ENCODE measurements at regions not wholly inside any gene's neighbourhood (a gene's known extent, or its start where the extent isn't known, plus 50 kb on each side); places are given as distances from the start of the nearest gene placed in this dataset.

- TF ChIP-seq, protein P1, sequence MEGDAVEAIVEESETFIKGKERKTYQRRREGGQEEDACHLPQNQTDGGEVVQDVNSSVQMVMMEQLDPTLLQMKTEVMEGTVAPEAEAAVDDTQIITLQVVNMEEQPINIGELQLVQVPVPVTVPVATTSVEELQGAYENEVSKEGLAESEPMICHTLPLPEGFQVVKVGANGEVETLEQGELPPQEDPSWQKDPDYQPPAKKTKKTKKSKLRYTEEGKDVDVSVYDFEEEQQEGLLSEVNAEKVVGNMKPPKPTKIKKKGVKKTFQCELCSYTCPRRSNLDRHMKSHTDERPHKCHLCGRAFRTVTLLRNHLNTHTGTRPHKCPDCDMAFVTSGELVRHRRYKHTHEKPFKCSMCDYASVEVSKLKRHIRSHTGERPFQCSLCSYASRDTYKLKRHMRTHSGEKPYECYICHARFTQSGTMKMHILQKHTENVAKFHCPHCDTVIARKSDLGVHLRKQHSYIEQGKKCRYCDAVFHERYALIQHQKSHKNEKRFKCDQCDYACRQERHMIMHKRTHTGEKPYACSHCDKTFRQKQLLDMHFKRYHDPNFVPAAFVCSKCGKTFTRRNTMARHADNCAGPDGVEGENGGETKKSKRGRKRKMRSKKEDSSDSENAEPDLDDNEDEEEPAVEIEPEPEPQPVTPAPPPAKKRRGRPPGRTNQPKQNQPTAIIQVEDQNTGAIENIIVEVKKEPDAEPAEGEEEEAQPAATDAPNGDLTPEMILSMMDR (IDR thresholded peaks at IDR 0.05): no peak
- TF ChIP-seq POLR2A (IDR thresholded peaks at IDR 0.05): no peak
- H3K4me3 ChIP-seq (replicated peaks in 1 of 3): no peak overlapping the region
- no peaks in the 10 kb centered on the region for H3K27me3 ChIP-seq
- H3K27ac ChIP-seq: no peak overlapping the region
- WGBS, 2 donors: 79 to 82% methylated on average over 2 of the region's 2 CpGs
- H3K4me1 ChIP-seq: no peaks in the 10 kb centered on the region
- no peaks in the 10 kb centered on the region for H3K9me3 ChIP-seq
- DNase-seq: no peak
- H3K36me3 ChIP-seq: no peaks in the 10 kb centered on the region
- intact Hi-C loops (cut with DNase I): no loop called here
Observed at GRCh38 chr7:109235316-109235715, 665.6 kb downstream of the DNAJB9 start.

DNA sequence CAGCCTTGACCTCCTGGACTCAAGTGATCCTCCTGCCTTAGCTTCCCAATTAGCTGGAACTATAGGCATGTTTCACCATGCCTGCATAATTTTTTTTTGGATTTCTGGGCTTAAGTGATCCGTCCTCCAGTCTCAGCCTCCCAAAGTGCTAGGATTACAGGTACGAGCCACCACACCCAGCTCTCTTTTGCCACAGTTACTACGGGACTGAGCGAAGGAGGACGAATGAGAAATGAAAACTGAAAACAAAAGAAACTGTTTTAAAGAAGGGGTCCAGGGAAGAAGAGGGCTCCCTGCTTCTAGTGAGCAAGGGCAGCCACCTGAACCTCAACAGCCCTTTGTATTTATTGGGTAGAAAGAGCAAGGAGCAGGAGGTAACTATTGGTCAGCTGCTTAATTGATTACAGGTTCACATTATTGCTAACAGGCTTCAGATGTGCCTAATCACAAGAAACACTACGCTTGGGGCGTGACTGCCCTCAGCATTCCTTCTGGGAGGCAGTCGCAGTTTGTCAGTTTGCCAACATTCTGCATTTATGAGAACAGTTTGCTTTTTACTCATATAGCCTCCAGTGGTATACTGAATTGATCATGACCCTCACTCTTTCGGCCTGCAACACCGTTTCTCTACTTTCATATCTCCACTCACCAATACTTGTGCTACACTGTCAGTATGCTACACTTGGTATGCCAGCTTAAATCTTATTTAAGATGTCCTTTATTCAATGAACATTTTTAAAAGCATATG is 676.8 kb downstream of the DNAJB9 start:
- Histone ChIP-seq H3K9me3 (no peaks in the 10 kb centered on the region), H3K4me3 (replicated peaks in 1 of 3) (no peak overlapping the region), H3K4me1 (no peaks in the 10 kb centered on the region), H3K36me3 (no peaks in the 10 kb centered on the region), H3K27ac (no peak overlapping the region), H3K27me3 (no peaks in the 10 kb centered on the region)
- DNase-seq: no peak
- intact Hi-C loops (cut with DNase I): no loop called here
- TF ChIP-seq, protein P1 (IDR thresholded peaks at IDR 0.05): no peak
- no peak for TF ChIP-seq POLR2A (IDR thresholded peaks at IDR 0.05)
- 78 to 90% methylated on average over 10 of the region's 10 CpGs for WGBS, 2 donors

- DNase-seq: no peak
- intact Hi-C loops (cut with DNase I): no loop called here
- Histone ChIP-seq H3K27me3 (no peaks in the 10 kb centered on the region), H3K4me3 (replicated peaks in 1 of 3) (no peak overlapping the region), H3K36me3 (no peaks in the 10 kb centered on the region), H3K4me1 (no peaks in the 10 kb centered on the region), H3K9me3 (no peaks in the 10 kb centered on the region), H3K27ac (no peak overlapping the region)
- TF ChIP-seq POLR2A (IDR thresholded peaks at IDR 0.05): no peak
- TF ChIP-seq, protein P1 (IDR thresholded peaks at IDR 0.05): no peak
- 80 to 87% methylated on average over 3 of the region's 3 CpGs for WGBS, 2 donors
Observed at GRCh38 chr7:109256762-109257560, 687.3 kb downstream of the DNAJB9 start.

DNA sequence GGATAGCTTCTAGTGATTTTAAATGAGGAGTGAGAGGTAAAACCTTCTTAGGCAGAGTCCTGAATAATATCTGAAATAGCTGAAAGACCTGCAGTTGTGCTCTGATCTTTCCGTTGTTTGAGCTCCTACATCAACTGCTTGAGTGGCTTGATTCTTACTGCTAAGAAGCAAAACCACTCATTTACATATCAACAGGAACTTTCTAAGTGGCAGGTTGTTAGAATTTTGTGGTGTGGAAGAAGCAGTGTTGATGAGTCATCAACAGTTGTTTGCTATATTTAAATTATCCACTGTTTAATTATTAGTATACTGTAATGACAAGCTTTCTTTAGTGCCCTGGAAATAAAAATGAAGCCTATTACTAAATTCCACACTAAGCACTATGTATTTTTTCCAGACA is 689.5 kb downstream of the DNAJB9 start:
- Histone ChIP-seq H3K36me3 (no peaks in the 10 kb centered on the region), H3K9me3 (no peaks in the 10 kb centered on the region), H3K27me3 (no peaks in the 10 kb centered on the region), H3K4me3 (replicated peaks in 1 of 3) (no peak overlapping the region), H3K4me1 (no peaks in the 10 kb centered on the region), H3K27ac (no peak overlapping the region)
- WGBS, 2 donors: 40 to 52% methylated on average over 1 of the region's 1 CpG
- no peak for DNase-seq
- TF ChIP-seq, protein P1 (IDR thresholded peaks at IDR 0.05): no peak
- no peak for TF ChIP-seq POLR2A (IDR thresholded peaks at IDR 0.05)
- intact Hi-C loops (cut with DNase I): no loop called here

DNA sequence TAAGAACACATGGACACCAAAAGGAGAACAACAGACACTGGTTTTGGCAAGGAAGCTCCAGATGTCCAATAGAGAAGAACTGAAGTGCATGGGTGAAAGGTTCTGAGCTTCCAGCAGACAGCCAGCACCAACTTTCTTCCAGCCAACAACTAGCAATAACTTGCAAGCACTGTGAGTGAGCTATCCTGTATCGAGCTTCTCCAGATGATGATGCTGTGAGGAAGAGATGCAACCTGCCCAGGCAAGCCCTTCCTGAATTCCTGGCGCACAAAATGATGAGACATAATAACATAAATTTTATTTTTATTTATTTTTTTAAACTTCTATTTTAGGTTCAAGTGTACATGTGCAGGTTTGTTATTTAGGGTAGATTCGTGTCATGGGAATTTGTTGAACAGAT is 692.1 kb downstream of the DNAJB9 start:
- no peak for TF ChIP-seq POLR2A (IDR thresholded peaks at IDR 0.05)
- TF ChIP-seq, protein P1 (IDR thresholded peaks at IDR 0.05): no peak
- Histone ChIP-seq H3K27me3 (no peaks in the 10 kb centered on the region), H3K36me3 (no peaks in the 10 kb centered on the region), H3K4me1 (no peaks in the 10 kb centered on the region), H3K4me3 (replicated peaks in 1 of 3) (no peak overlapping the region), H3K27ac (no peak overlapping the region), H3K9me3 (no peaks in the 10 kb centered on the region)
- intact Hi-C loops (cut with DNase I): no loop called here
- no peak for DNase-seq
- WGBS, 2 donors: 91 to 92% methylated on average over 3 of the region's 3 CpGs

Data from thyroid gland (tissue), 4 donors.